Thyroid gland (tissue), 4 donors: ENCODE measurements at regions not wholly inside any gene's neighbourhood (a gene's known extent, or its start where the extent isn't known, plus 50 kb on each side); places are given as distances from the start of the nearest gene placed in this dataset.

ENCODE experiments used
- POLR2A ChIP-seq, 2 donors: fragments of 450-650 bp; IDR thresholded peaks; one replicate each; pipeline ENCODE4 v1.6.1; 2017; ENCODE audit warnings: antibody characterized with exemption in 2 of 2, mild to moderate bottlenecking in 2 of 2, moderate library complexity in 1 of 2
- TF ChIP-seq, protein P1 (sequence below), 6 experiments: fragments of 200-600 bp in 3 of 6; fragments of 450-650 bp in 3 of 6; sonication (generic) in 3 of 6; IDR thresholded peaks; one replicate each; pipeline ENCODE4 v1.5.1; 2016 to 2019; ENCODE audit warnings: antibody characterized with exemption in 6 of 6, mild to moderate bottlenecking in 2 of 6, inconsistent platforms in 1 of 6, moderate library complexity in 1 of 6

GRCh38 chr1:88284066-88284465 is 400.0 kb upstream of the PKN2 start:
- TF ChIP-seq, protein P1, sequence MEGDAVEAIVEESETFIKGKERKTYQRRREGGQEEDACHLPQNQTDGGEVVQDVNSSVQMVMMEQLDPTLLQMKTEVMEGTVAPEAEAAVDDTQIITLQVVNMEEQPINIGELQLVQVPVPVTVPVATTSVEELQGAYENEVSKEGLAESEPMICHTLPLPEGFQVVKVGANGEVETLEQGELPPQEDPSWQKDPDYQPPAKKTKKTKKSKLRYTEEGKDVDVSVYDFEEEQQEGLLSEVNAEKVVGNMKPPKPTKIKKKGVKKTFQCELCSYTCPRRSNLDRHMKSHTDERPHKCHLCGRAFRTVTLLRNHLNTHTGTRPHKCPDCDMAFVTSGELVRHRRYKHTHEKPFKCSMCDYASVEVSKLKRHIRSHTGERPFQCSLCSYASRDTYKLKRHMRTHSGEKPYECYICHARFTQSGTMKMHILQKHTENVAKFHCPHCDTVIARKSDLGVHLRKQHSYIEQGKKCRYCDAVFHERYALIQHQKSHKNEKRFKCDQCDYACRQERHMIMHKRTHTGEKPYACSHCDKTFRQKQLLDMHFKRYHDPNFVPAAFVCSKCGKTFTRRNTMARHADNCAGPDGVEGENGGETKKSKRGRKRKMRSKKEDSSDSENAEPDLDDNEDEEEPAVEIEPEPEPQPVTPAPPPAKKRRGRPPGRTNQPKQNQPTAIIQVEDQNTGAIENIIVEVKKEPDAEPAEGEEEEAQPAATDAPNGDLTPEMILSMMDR (IDR thresholded peaks at IDR 0.05), result no peak
- no peak for TF ChIP-seq POLR2A (IDR thresholded peaks at IDR 0.05)
